ENCODE measurements at regions not wholly inside any gene's neighbourhood (a gene's known extent, or its start where the extent isn't known, plus 50 kb on each side); places are given as distances from the start of the nearest gene placed in this dataset.

DNA sequence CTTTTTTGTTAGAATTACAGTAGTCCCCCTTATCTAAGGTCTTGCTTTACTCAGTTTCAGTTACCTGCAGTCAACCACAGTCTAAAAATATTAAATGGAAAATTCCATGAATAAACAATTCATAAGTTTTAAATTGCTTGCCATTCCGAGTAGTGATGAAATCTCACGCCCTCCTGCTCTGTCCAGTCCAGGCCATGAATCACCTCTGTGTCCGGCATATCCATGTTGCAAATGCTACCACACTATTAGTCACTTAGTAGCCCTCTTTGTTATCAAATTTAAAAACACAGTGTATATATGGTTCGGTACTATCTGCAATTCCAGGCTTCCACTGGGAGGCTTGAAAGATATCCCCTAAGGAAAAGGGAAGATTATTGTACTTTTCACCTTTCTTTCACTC is 164.6 kb upstream of the FAM83B start:
- BruUV-seq (replicated peaks): no TSS peak
- no peak for FAIRE-seq
- ATAC-seq: no peak
- Histone ChIP-seq H3K36me3 (ENCODE audit: control insufficient read depth, insufficient read depth, low read length) (no peaks in the 10 kb centered on the region), H3K9ac (ENCODE audit: insufficient read depth in 1 of 2, low read depth in 2 of 2, low read length in 2 of 2) (no peak overlapping the region), H3K79me2 (ENCODE audit: control insufficient read depth, insufficient read depth, low read length) (no peaks in the 10 kb centered on the region), H3K27me3 (ENCODE audit: control insufficient read depth in 2 of 2, insufficient read depth in 2 of 2, low read length in 2 of 2) (no peaks in the 10 kb centered on the region), H3K9me3 (replicated peaks; ENCODE audit: control insufficient read depth, insufficient read depth, low read depth, low read length) (no peaks in the 10 kb centered on the region), H3K4me1 (replicated peaks in 1 of 2; ENCODE audit: control insufficient read depth in 2 of 2, insufficient read depth in 2 of 2, low read length in 2 of 2) (no peaks in the 10 kb centered on the region), H3K4me2 (ENCODE audit: insufficient read depth, low read length) (no peak overlapping the region), H2AFZ (ENCODE audit: low read depth, low read length) (no peak overlapping the region), H3K9me1 (ENCODE audit: control insufficient read depth, insufficient read depth, low read length) (no peaks in the 10 kb centered on the region), H3K27ac (ENCODE audit: extremely low read depth, low read depth, low read length) (no peak overlapping the region), H3K4me3 (no peak overlapping the region), H4K20me1 (replicated peaks; ENCODE audit: control insufficient read depth, insufficient read depth, low read length) (no peaks in the 10 kb centered on the region)
- POLR2A ChIA-PET: no interaction called here
- in situ Hi-C loops (cut with MboI): no loop called here
- intact Hi-C loops (cut with micrococcal nuclease): no loop called here
- DNase-seq (ENCODE audit: extremely low read depth in 1 of 4, low spot score in 3 of 4): no peak
- CTCF ChIA-PET (ENCODE audit: low intra/inter-chr PET ratio): no interaction called here
- 0% methylated on average over 4 of the region's 4 CpGs for WGBS (ENCODE audit: insufficient coverage, low coverage, missing lambda C conversion rate)
- TF ChIP-seq CREM (IDR thresholded peaks at IDR 0.05; ENCODE audit: low read depth) (no peak), RBM14 (IDR thresholded peaks at IDR 0.05; ENCODE audit: borderline replicate concordance, insufficient read depth, low read depth, low read length) (no peak), MCM5 (IDR thresholded peaks at IDR 0.05; ENCODE audit: low read depth) (no peak), KAT2B (IDR thresholded peaks at IDR 0.05; ENCODE audit: low read depth, low read length) (no peak), NONO (IDR thresholded peaks at IDR 0.05; ENCODE audit: low read depth in 2 of 2, low read length in 1 of 2) (no peak), CBX8 (IDR thresholded peaks at IDR 0.05; ENCODE audit: borderline replicate concordance, extremely low read depth, low read depth, low read length, poor library complexity, severe bottlenecking) (no peak), ZNF668 (CRISPR knock-in tag; IDR thresholded peaks at IDR 0.05) (no peak), NFIX (CRISPR knock-in tag; IDR thresholded peaks at IDR 0.05; ENCODE audit: low read depth) (no peak), SMARCC2 (IDR thresholded peaks at IDR 0.05; ENCODE audit: low read depth) (no peak), ZNF239 (CRISPR knock-in tag; IDR thresholded peaks at IDR 0.05) (no peak), RB1 (IDR thresholded peaks at IDR 0.05; ENCODE audit: low read depth) (no peak), POLR2H (tag; IDR thresholded peaks at IDR 0.05; ENCODE audit: low read depth) (no peak), MBD2 (IDR thresholded peaks at IDR 0.05; ENCODE audit: borderline replicate concordance, low read depth) (no peak), TBP (optimal IDR thresholded peaks at IDR 0.05; ENCODE audit: low read depth, low read length) (no peak)
- TF ChIP-seq, protein P1, sequence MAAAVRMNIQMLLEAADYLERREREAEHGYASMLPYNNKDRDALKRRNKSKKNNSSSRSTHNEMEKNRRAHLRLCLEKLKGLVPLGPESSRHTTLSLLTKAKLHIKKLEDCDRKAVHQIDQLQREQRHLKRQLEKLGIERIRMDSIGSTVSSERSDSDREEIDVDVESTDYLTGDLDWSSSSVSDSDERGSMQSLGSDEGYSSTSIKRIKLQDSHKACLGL (CRISPR knock-in tag; IDR thresholded peaks at IDR 0.05; ENCODE audit: borderline replicate concordance, poor library complexity, severe bottlenecking): no peak
